BLaER1 treated with 17β-estradiol and CSF1 and Interleukin-3, amounts not matched to agents 10 nM and 100 nM (cell line): ENCODE measurements at regions not wholly inside any gene's neighbourhood (a gene's known extent, or its start where the extent isn't known, plus 50 kb on each side); places are given as distances from the start of the nearest gene placed in this dataset.
A peak's percentile ranks its signal among the peaks of the same experiment; 100 is the strongest.

Source experiments
- H3K27ac ChIP-seq, 11 experiments: shearing (Covaris generic); formaldehyde crosslinking; 2 replicates each; pipeline ENCODE4 v1.8.1; 2022
- H3K27me3 ChIP-seq, 11 experiments: shearing (Covaris generic); formaldehyde crosslinking; 2 replicates each; pipeline ENCODE4 v1.8.1; 2022
- H3K36me3 ChIP-seq, 11 experiments: shearing (Covaris generic); formaldehyde crosslinking; 2 replicates each; pipeline ENCODE4 v1.8.1; 2022
- H3K4me1 ChIP-seq, 10 experiments: shearing (Covaris generic); formaldehyde crosslinking; 2 replicates each; pipeline ENCODE4 v1.8.1; 2022
- H3K4me2 ChIP-seq, 11 experiments: shearing (Covaris generic); formaldehyde crosslinking; 2 replicates each; pipeline ENCODE4 v1.8.1; 2022
- H3K4me3 ChIP-seq, 10 experiments: shearing (Covaris generic); formaldehyde crosslinking; 2 replicates each; pipeline ENCODE4 v1.8.1; 2022
- H3K9ac ChIP-seq, 11 experiments: shearing (Covaris generic); formaldehyde crosslinking; 2 replicates each; pipeline ENCODE4 v1.8.1; 2022
- H3K9me3 ChIP-seq, 11 experiments: shearing (Covaris generic); formaldehyde crosslinking; replicated peaks in 1 of 11; 2 replicates each; pipeline ENCODE4 v1.8.1; 2022
- H4K20me1 ChIP-seq, 11 experiments: shearing (Covaris generic); formaldehyde crosslinking; 2 replicates each; pipeline ENCODE4 v1.8.1; 2022
- Cebpa-rat ChIP-seq, 11 experiments: shearing (Covaris generic); IDR thresholded peaks; 2 replicates each; pipeline ENCODE4 v1.8.1; 2022

DNA sequence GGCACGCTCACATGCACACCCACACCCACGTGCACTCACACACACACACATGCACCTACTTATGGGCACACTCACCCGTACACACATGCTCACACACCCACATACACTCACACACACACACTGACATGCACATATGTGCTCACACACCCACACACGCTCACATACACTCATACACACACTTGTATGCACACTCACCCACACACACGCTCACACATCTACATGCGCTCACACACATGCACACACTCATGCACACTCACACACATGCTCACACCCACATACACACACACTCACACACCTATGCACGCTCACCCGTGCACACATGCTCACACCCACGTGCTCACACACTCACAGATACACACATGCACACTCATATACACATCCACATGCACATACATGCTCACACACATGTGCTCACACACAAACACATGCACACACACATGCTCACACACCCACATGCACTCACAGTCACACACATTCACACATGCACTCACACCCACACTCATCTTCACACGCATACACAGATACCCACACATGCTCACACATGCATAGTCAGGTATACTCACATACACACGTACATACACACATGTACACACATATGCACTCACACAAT, 138.3 kb downstream of the OLFM1 start:
- no peak overlapping the region for H3K9ac ChIP-seq
- no peak overlapping the region for H3K27ac ChIP-seq
- H3K4me1 ChIP-seq = peaks cover 19 to 66% (median 54%) of the 10 kb centered on the region in 10 experiments
- H3K27me3 ChIP-seq = no peaks in the 10 kb centered on the region
- H3K4me2 ChIP-seq = peak overlapping the region in 4 of 11 experiments; percentile 92 to 97 (median 94); a peak in 8 of 22 replicates
- H3K9me3 ChIP-seq = no peaks in the 10 kb centered on the region
- H4K20me1 ChIP-seq = peaks cover 0 to 21% (median 0%) of the 10 kb centered on the region in 11 experiments; a peak in 2 of 22 replicates
- no peak for TF ChIP-seq Cebpa-rat (IDR thresholded peaks at IDR 0.05)
- no peak overlapping the region for H3K4me3 ChIP-seq
- H3K36me3 ChIP-seq = no peaks in the 10 kb centered on the region

DNA sequence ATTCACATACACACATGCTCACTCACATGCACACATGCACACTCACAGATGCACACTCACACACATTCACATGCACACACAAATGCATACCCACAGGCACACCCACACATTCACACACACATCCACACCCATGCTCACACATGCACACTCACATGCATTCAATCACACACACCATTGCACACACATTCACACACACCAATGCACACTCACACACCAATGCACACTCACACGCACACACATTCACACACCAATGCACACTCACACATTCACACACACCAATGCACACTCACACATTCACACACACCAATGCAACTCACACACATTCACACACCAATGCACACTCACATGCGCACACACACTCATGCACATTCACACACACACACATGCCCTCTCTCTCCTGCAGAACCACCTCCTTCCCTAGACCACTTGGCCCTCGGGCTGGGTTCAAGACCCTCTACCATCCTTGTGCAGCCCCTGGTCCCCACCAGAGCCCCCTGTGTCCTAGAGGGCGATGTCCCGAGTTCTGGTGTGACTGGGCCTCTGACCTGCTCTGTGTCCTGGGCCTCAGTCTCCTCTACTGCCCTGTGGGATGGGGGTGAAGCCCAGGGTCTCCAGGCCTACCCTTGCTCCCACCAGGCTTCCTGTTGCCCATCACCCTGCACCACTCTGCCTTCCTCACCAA, 139.0 kb downstream of the OLFM1 start:
- H3K4me1 ChIP-seq = peaks cover 22 to 61% (median 53%) of the 10 kb centered on the region in 10 experiments
- H3K27ac ChIP-seq = no peak overlapping the region
- H3K9me3 ChIP-seq = no peaks in the 10 kb centered on the region
- no peaks in the 10 kb centered on the region for H3K27me3 ChIP-seq
- H3K36me3 ChIP-seq = no peaks in the 10 kb centered on the region
- H3K4me2 ChIP-seq = peak overlapping the region in 2 of 11 experiments; percentile 2 to 14; a peak in 2 of 22 replicates
- TF ChIP-seq Cebpa-rat (IDR thresholded peaks at IDR 0.05) = no peak
- no peak overlapping the region for H3K4me3 ChIP-seq
- peaks cover 0 to 18% (median 0%) of the 10 kb centered on the region in 11 experiments; a peak in 2 of 22 replicates for H4K20me1 ChIP-seq
- no peak overlapping the region for H3K9ac ChIP-seq

DNA sequence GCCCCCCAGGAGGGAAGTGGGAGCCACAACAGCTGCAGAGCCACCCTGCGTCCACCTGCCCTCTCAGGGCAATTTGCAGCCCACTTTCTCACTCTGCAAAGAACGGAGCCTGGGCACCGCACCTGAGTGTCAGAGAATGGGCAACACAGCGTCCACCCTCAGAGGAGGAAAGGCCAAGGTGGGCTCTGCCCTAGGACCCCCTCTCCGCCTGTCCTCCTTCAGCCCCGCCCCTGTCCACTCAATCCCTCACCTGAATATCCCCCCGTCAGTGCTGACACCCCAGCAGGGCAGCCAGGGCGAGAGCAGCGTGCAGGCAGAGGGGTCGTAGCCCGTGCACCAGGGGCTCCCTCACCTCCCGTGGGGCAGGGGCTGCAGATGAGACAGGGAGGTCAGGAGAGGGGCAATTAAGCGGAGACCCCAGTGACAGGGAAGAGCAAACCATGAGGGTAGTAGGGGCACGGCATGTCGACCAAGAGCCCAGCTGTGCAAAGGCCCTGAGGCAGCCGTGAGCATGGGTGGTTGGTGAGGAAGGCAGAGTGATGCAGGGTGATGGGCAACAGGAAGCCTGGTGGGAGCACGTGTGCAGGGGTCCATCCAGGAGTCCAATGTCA, 140.3 kb downstream of the OLFM1 start:
- Histone ChIP-seq H3K9ac (no peak overlapping the region), H3K9me3 (no peaks in the 10 kb centered on the region), H3K27ac (no peak overlapping the region), H3K4me1 (peaks cover 12 to 55% (median 44%) of the 10 kb centered on the region in 10 experiments), H3K4me2 (peak overlapping the region in 4 of 11 experiments; percentile 12 to 24 (median 19); a peak in 3 of 22 replicates), H4K20me1 (peaks cover 0 to 9% (median 0%) of the 10 kb centered on the region in 11 experiments; a peak in 1 of 22 replicates), H3K4me3 (no peak overlapping the region), H3K27me3 (no peaks in the 10 kb centered on the region), H3K36me3 (no peaks in the 10 kb centered on the region)
- TF ChIP-seq Cebpa-rat (IDR thresholded peaks at IDR 0.05) = no peak

GRCh38 chr9:135228345-135228982, 141.0 kb downstream of the OLFM1 start:
- no peak overlapping the region for H3K27ac ChIP-seq
- H3K9me3 ChIP-seq = peaks cover 0 to 4% (median 0%) of the 10 kb centered on the region in 11 experiments; a peak in 4 of 22 replicates
- no peak overlapping the region for H3K9ac ChIP-seq
- H3K4me1 ChIP-seq = peaks cover 8 to 47% (median 37%) of the 10 kb centered on the region in 10 experiments; a peak in 18 of 20 replicates
- no peaks in the 10 kb centered on the region for H3K27me3 ChIP-seq
- no peak for TF ChIP-seq Cebpa-rat (IDR thresholded peaks at IDR 0.05)
- no peak overlapping the region for H3K4me2 ChIP-seq
- H3K36me3 ChIP-seq = no peaks in the 10 kb centered on the region
- H4K20me1 ChIP-seq = peaks cover 0 to 9% (median 0%) of the 10 kb centered on the region in 11 experiments; a peak in 1 of 22 replicates
- no peak overlapping the region for H3K4me3 ChIP-seq

GRCh38 chr9:135228983-135229625, 141.6 kb downstream of the OLFM1 start:
- Histone ChIP-seq H3K36me3 (no peaks in the 10 kb centered on the region), H4K20me1 (peaks cover 0 to 9% (median 0%) of the 10 kb centered on the region in 11 experiments; a peak in 1 of 22 replicates), H3K27me3 (no peaks in the 10 kb centered on the region), H3K4me2 (no peak overlapping the region), H3K4me3 (no peak overlapping the region), H3K9me3 (peaks cover 4 to 10% (median 6%) of the 10 kb centered on the region in 11 experiments; a peak in 20 of 22 replicates), H3K4me1 (peaks cover 8 to 41% (median 31%) of the 10 kb centered on the region in 10 experiments; a peak in 18 of 20 replicates), H3K27ac (no peak overlapping the region), H3K9ac (no peak overlapping the region)
- TF ChIP-seq Cebpa-rat (IDR thresholded peaks at IDR 0.05) = no peak

DNA sequence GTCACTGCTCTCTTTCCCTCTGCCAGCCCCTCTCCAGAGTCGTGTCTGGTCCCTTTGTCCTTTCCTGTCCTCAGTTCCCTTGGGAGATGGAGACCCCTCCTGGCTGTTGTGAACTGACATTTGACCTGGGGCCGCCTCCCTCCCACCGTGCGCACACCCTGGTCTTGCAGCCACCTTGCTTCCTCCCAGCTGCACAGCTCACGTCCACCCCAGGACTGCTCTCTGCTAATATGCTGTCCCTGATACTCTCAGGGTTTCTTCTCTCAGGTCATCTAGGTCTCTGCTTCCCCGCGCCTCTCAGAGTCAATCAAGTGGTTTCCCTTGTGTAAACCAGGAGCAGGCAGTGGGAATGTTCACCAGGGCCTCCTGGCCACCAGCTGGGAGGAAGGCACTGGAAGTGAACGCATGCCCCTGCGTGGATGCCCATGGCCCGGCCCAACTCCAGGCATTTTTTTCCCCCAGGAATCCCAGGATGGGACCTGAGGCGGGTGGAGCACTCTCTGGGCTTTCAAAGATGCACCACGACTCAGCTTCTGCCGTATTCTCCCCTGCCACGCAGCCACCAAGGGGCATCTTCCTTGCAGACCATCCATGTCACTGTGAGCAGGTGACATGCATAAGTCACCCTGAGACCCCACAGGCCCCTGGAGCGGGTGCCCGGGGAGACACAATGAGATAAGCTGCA, 142.4 kb downstream of the OLFM1 start:
- H4K20me1 ChIP-seq = peaks cover 0 to 9% (median 0%) of the 10 kb centered on the region in 11 experiments; a peak in 1 of 22 replicates
- no peaks in the 10 kb centered on the region for H3K27me3 ChIP-seq
- no peak overlapping the region for H3K27ac ChIP-seq
- H3K36me3 ChIP-seq = no peaks in the 10 kb centered on the region
- no peak for TF ChIP-seq Cebpa-rat (IDR thresholded peaks at IDR 0.05)
- no peak overlapping the region for H3K9ac ChIP-seq
- no peak overlapping the region for H3K4me3 ChIP-seq
- H3K4me1 ChIP-seq = peaks cover 8 to 34% (median 23%) of the 10 kb centered on the region in 10 experiments; a peak in 18 of 20 replicates
- peak overlapping the region in 2 of 11 experiments; percentile 28 to 36; a peak in 1 of 22 replicates for H3K4me2 ChIP-seq
- peaks cover 10 to 17% (median 13%) of the 10 kb centered on the region in 11 experiments; a peak in 21 of 22 replicates for H3K9me3 ChIP-seq

- Histone ChIP-seq H3K4me1 (peaks cover 5 to 28% (median 18%) of the 10 kb centered on the region in 10 experiments; a peak in 16 of 20 replicates), H3K4me2 (peak overlapping the region in 2 of 11 experiments; percentile 28 to 36; a peak in 5 of 22 replicates), H3K27me3 (no peaks in the 10 kb centered on the region), H3K9me3 (peaks cover 10 to 17% (median 13%) of the 10 kb centered on the region in 11 experiments; a peak in 21 of 22 replicates), H3K36me3 (no peaks in the 10 kb centered on the region), H4K20me1 (peaks cover 0 to 9% (median 0%) of the 10 kb centered on the region in 11 experiments; a peak in 1 of 22 replicates), H3K9ac (no peak overlapping the region), H3K27ac (no peak overlapping the region), H3K4me3 (no peak overlapping the region)
- no peak for TF ChIP-seq Cebpa-rat (IDR thresholded peaks at IDR 0.05)
These were observed 142.9 kb downstream of the OLFM1 start for GRCh38 chr9:135230386-135230765.
